ENCODE measurements at regions not wholly inside any gene's neighbourhood (a gene's known extent, or its start where the extent isn't known, plus 50 kb on each side); places are given as distances from the start of the nearest gene placed in this dataset.

DNA sequence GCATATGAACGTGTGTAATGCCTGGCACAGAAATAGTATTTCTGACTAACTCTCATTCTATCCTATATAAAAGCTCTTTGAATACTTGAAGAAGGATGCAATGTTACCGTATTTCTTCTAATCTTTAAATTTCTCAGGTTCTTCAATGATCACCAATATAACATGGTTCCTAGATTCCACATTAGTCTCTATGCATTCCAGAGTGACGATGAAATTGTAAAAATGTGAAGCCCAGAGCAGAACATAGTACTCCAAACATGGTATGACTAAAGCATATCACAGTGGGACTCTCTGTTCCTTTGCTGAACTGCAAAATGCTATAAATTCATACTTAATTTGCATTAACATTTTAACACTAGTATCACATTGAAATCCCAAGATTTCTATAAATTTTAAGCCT, 877.6 kb upstream of the CHORDC1 start (continued):
- TF ChIP-seq NFYB (CRISPR knock-in tag; conservative IDR thresholded peaks at IDR 0.05; ENCODE audit: low read depth) (no peak), EMX1 (CRISPR knock-in tag; IDR thresholded peaks at IDR 0.05) (no peak), GRHL2 (CRISPR knock-in tag; IDR thresholded peaks at IDR 0.05; ENCODE audit: insufficient replicate concordance, severe bottlenecking) (no peak), ZNF232 (CRISPR knock-in tag; IDR thresholded peaks at IDR 0.05) (no peak)
- TF ChIP-seq, protein P1, sequence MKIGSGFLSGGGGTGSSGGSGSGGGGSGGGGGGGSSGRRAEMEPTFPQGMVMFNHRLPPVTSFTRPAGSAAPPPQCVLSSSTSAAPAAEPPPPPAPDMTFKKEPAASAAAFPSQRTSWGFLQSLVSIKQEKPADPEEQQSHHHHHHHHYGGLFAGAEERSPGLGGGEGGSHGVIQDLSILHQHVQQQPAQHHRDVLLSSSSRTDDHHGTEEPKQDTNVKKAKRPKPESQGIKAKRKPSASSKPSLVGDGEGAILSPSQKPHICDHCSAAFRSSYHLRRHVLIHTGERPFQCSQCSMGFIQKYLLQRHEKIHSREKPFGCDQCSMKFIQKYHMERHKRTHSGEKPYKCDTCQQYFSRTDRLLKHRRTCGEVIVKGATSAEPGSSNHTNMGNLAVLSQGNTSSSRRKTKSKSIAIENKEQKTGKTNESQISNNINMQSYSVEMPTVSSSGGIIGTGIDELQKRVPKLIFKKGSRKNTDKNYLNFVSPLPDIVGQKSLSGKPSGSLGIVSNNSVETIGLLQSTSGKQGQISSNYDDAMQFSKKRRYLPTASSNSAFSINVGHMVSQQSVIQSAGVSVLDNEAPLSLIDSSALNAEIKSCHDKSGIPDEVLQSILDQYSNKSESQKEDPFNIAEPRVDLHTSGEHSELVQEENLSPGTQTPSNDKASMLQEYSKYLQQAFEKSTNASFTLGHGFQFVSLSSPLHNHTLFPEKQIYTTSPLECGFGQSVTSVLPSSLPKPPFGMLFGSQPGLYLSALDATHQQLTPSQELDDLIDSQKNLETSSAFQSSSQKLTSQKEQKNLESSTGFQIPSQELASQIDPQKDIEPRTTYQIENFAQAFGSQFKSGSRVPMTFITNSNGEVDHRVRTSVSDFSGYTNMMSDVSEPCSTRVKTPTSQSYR (CRISPR knock-in tag; IDR thresholded peaks at IDR 0.05), result no peak
- TF ChIP-seq, protein P2, sequence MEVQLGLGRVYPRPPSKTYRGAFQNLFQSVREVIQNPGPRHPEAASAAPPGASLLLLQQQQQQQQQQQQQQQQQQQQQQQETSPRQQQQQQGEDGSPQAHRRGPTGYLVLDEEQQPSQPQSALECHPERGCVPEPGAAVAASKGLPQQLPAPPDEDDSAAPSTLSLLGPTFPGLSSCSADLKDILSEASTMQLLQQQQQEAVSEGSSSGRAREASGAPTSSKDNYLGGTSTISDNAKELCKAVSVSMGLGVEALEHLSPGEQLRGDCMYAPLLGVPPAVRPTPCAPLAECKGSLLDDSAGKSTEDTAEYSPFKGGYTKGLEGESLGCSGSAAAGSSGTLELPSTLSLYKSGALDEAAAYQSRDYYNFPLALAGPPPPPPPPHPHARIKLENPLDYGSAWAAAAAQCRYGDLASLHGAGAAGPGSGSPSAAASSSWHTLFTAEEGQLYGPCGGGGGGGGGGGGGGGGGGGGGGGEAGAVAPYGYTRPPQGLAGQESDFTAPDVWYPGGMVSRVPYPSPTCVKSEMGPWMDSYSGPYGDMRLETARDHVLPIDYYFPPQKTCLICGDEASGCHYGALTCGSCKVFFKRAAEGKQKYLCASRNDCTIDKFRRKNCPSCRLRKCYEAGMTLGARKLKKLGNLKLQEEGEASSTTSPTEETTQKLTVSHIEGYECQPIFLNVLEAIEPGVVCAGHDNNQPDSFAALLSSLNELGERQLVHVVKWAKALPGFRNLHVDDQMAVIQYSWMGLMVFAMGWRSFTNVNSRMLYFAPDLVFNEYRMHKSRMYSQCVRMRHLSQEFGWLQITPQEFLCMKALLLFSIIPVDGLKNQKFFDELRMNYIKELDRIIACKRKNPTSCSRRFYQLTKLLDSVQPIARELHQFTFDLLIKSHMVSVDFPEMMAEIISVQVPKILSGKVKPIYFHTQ (CRISPR knock-in tag; IDR thresholded peaks at IDR 0.05), result no peak
- TF ChIP-seq, protein P3, sequence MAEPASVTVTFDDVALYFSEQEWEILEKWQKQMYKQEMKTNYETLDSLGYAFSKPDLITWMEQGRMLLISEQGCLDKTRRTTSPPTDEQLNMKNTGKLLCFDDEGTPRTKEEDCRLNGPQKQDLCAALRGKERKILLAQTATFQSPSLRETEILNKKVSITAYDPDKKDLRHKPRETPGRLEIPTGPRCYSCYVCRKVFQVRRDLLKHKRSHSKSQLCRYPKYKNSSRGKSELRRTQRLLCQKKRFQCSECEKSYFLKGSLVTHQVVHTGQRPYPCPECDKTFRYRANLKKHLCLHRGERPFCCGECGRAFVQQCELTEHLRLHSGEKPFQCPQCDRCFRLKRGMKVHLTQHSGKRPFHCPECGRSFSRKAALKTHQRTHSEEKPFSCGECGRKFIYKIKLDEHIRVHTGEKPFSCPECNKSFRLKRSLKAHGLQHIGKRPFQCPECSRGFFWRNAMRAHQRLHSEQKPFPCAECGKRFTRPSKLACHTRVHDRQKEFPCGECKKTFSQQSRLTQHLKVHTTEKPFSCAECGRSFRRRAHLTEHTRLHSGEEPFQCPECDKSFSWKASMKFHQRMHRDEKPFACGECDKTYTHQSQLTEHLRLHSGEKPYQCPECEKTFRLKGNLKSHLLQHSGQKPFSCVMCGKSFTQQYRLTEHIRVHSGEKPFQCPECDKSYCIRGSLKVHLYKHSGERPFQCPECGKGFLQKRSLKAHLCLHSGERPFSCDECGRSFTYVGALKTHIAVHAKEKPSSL (CRISPR knock-in tag; conservative IDR thresholded peaks at IDR 0.05), result no peak

DNA sequence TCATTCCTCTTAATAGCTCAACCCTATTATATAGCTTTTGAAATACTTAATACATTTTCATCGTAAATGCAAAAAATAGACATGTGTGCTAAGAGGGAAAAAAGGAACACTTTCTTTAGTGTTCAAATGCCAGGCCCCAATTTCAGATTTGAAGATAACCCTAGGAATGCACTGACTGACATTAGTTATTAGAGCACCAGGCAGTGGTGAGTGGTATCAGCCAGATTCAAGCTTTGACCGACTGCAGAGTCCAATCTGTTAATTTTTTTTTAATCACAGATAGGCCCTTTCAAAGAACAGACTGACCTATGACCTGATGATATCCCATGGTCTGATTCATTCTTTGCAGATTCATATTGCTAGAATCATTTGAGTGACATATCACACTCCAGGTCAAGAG, 874.2 kb upstream of the CHORDC1 start:
- TF ChIP-seq, protein P4, sequence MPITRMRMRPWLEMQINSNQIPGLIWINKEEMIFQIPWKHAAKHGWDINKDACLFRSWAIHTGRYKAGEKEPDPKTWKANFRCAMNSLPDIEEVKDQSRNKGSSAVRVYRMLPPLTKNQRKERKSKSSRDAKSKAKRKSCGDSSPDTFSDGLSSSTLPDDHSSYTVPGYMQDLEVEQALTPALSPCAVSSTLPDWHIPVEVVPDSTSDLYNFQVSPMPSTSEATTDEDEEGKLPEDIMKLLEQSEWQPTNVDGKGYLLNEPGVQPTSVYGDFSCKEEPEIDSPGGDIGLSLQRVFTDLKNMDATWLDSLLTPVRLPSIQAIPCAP (CRISPR knock-in tag; IDR thresholded peaks at IDR 0.05), result no peak
- TF ChIP-seq ZNF121 (CRISPR knock-in tag; IDR thresholded peaks at IDR 0.05), result no peak
- TF ChIP-seq NFYB (CRISPR knock-in tag; conservative IDR thresholded peaks at IDR 0.05; ENCODE audit: low read depth), result no peak
- TF ChIP-seq NFE2L1 (CRISPR knock-in tag; IDR thresholded peaks at IDR 0.05), result no peak
- no peak for TF ChIP-seq FOXK1 (CRISPR knock-in tag; IDR thresholded peaks at IDR 0.05)
- TF ChIP-seq SMAD3 (CRISPR knock-in tag; IDR thresholded peaks at IDR 0.05; ENCODE audit: borderline replicate concordance), result no peak
- no peak for TF ChIP-seq ZBTB21 (CRISPR knock-in tag; IDR thresholded peaks at IDR 0.05; ENCODE audit: borderline replicate concordance)
- no peaks in the 10 kb centered on the region for H3K36me3 Mint-ChIP-seq
- CTCF ChIA-PET, result no interaction called here
- H3K9me3 Mint-ChIP-seq, result peaks cover 3% of the 10 kb centered on the region
- no peak for ATAC-seq
- H3K27me3 Mint-ChIP-seq (ENCODE audit: low read depth), result no peaks in the 10 kb centered on the region
- H3K4me3 Mint-ChIP-seq, result no peak overlapping the region
- DNase-seq (ENCODE audit: low spot score), result no peak
- no peaks in the 10 kb centered on the region for H3K4me1 Mint-ChIP-seq
- no peak overlapping the region for H3K27ac Mint-ChIP-seq
- POLR2A ChIA-PET, result no interaction called here

DNA sequence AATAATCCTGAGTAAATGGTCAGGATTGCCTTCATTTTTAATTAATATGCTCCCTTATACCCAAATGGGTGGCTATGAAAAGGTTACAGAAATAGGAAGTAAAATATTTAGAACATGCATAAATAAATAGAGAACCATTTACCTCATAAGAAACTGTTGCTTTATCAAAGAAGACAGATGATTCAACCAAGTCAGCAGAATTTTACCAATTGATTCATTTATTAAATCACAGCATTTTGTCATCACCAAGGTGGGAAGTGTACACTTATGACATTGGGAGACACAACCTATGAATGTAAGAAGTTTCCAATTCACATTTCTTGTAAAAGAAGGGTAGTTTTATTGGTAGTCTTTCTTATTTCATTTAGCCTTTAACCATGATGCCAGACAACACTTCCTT, 870.3 kb upstream of the CHORDC1 start:
- Mint-ChIP-seq H3K9me3 (peaks cover 4% of the 10 kb centered on the region), H3K4me3 (no peak overlapping the region), H3K4me1 (no peaks in the 10 kb centered on the region), H3K27ac (no peak overlapping the region), H3K36me3 (no peaks in the 10 kb centered on the region), H3K27me3 (ENCODE audit: low read depth) (no peaks in the 10 kb centered on the region)
- no peak for TF ChIP-seq ZNF121 (CRISPR knock-in tag; IDR thresholded peaks at IDR 0.05)
- ATAC-seq (no peak), DNase-seq (ENCODE audit: low spot score) (no peak)
- POLR2A ChIA-PET, result no interaction called here
- CTCF ChIA-PET, result no interaction called here

DNA sequence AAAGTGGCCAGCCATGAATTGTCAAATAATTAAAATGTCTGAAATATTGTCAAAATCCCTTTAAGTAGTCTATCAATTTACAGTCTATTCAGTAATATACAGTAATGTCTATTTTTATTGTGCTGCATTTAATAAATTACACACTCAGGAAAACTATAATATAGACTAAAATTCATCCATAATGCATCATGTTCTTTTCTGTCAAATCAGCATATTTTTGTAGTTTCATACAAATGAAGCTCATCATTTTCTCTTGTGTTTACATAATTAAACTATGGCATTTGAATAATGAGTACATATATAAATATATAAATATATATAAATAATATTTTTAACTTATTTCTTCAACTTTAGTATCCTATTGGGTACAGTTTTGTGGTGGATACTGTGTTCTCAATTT, 868.7 kb upstream of the CHORDC1 start:
- no peak overlapping the region for H3K27ac Mint-ChIP-seq

More for the DNA sequence above, 868.7 kb upstream of the CHORDC1 start:
- DNase-seq (ENCODE audit: low spot score), result no peak
- ChIA-PET CTCF (no interaction called here), POLR2A (no interaction called here)
- TF ChIP-seq GABPB1 (CRISPR knock-in tag; IDR thresholded peaks at IDR 0.05), result no peak
- TF ChIP-seq, protein P5, sequence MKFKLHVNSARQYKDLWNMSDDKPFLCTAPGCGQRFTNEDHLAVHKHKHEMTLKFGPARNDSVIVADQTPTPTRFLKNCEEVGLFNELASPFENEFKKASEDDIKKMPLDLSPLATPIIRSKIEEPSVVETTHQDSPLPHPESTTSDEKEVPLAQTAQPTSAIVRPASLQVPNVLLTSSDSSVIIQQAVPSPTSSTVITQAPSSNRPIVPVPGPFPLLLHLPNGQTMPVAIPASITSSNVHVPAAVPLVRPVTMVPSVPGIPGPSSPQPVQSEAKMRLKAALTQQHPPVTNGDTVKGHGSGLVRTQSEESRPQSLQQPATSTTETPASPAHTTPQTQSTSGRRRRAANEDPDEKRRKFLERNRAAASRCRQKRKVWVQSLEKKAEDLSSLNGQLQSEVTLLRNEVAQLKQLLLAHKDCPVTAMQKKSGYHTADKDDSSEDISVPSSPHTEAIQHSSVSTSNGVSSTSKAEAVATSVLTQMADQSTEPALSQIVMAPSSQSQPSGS (CRISPR knock-in tag; IDR thresholded peaks at IDR 0.05; ENCODE audit: borderline replicate concordance, low read depth), result no peak
- Mint-ChIP-seq H3K4me3 (no peak overlapping the region), H3K27me3 (ENCODE audit: low read depth) (no peaks in the 10 kb centered on the region), H3K36me3 (no peaks in the 10 kb centered on the region), H3K9me3 (peaks cover 4% of the 10 kb centered on the region), H3K4me1 (no peaks in the 10 kb centered on the region)
- no peak for ATAC-seq
